ENCODE measurements at regions not wholly inside any gene's neighbourhood (a gene's known extent, or its start where the extent isn't known, plus 50 kb on each side); places are given as distances from the start of the nearest gene placed in this dataset.

DNA sequence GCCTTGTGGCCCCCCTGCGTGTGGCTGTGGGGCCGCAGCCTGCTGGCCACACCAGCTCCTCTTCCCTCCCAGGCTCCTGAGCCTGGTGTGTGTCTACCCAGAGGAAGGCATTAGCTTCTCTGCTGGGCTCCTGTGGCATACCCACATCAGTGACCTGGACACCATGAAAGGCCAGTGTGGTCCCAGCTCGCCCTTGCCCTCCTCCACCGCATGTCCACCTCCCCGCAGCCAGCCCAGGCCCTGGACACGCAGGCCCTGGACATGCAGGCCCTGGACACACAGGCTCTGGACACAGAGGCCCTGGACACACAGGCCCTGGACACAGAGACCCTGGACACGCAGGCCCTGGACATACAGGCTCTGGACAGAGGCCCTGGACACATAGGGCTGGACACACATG, 153.4 kb upstream of the PPP1R26 start:
- TF ChIP-seq, protein P1, sequence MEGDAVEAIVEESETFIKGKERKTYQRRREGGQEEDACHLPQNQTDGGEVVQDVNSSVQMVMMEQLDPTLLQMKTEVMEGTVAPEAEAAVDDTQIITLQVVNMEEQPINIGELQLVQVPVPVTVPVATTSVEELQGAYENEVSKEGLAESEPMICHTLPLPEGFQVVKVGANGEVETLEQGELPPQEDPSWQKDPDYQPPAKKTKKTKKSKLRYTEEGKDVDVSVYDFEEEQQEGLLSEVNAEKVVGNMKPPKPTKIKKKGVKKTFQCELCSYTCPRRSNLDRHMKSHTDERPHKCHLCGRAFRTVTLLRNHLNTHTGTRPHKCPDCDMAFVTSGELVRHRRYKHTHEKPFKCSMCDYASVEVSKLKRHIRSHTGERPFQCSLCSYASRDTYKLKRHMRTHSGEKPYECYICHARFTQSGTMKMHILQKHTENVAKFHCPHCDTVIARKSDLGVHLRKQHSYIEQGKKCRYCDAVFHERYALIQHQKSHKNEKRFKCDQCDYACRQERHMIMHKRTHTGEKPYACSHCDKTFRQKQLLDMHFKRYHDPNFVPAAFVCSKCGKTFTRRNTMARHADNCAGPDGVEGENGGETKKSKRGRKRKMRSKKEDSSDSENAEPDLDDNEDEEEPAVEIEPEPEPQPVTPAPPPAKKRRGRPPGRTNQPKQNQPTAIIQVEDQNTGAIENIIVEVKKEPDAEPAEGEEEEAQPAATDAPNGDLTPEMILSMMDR (conservative IDR thresholded peaks at IDR 0.05; ENCODE audit: low read depth, low read length): no peak
- no peaks in the 10 kb centered on the region for H4K20me1 ChIP-seq (ENCODE audit: insufficient read depth)
- H2AFZ ChIP-seq (ENCODE audit: low read depth): no peak overlapping the region
- no peak overlapping the region for H3K4me2 ChIP-seq
- no peak overlapping the region for H3K9ac ChIP-seq
- no peaks in the 10 kb centered on the region for H3K4me1 ChIP-seq (ENCODE audit: low read depth, poor library complexity, severe bottlenecking)
- H3K4me3 ChIP-seq (IDR thresholded peaks at IDR 0.05; ENCODE audit: insufficient read depth, low read depth, low read length): no peak overlapping the region
- H3K36me3 ChIP-seq (ENCODE audit: insufficient read depth): no peaks in the 10 kb centered on the region
- H3K79me2 ChIP-seq (ENCODE audit: insufficient read depth, low read depth): no peaks in the 10 kb centered on the region
- no peak overlapping the region for H3K27ac ChIP-seq
- no peaks in the 10 kb centered on the region; the same call in 1 of the 2 replicates for H3K27me3 ChIP-seq (ENCODE audit: insufficient read depth, low read depth)

GRCh38 chr9:135326633-135327152, 152.9 kb upstream of the PPP1R26 start:
- H3K27me3 ChIP-seq (ENCODE audit: insufficient read depth, low read depth): no peaks in the 10 kb centered on the region; the same call in 1 of the 2 replicates
- H4K20me1 ChIP-seq (ENCODE audit: insufficient read depth): no peaks in the 10 kb centered on the region
- no peaks in the 10 kb centered on the region for H3K36me3 ChIP-seq (ENCODE audit: insufficient read depth)
- TF ChIP-seq, protein P1 (conservative IDR thresholded peaks at IDR 0.05; ENCODE audit: low read depth, low read length): no peak
- no peaks in the 10 kb centered on the region for H3K79me2 ChIP-seq (ENCODE audit: insufficient read depth, low read depth)
- no peaks in the 10 kb centered on the region for H3K4me1 ChIP-seq (ENCODE audit: low read depth, poor library complexity, severe bottlenecking)
- H3K4me3 ChIP-seq (IDR thresholded peaks at IDR 0.05; ENCODE audit: insufficient read depth, low read depth, low read length): no peak overlapping the region
- H3K4me2 ChIP-seq: no peak overlapping the region
- no peak overlapping the region for H2AFZ ChIP-seq (ENCODE audit: low read depth)
- H3K9ac ChIP-seq: no peak overlapping the region
- H3K27ac ChIP-seq: no peak overlapping the region

DNA sequence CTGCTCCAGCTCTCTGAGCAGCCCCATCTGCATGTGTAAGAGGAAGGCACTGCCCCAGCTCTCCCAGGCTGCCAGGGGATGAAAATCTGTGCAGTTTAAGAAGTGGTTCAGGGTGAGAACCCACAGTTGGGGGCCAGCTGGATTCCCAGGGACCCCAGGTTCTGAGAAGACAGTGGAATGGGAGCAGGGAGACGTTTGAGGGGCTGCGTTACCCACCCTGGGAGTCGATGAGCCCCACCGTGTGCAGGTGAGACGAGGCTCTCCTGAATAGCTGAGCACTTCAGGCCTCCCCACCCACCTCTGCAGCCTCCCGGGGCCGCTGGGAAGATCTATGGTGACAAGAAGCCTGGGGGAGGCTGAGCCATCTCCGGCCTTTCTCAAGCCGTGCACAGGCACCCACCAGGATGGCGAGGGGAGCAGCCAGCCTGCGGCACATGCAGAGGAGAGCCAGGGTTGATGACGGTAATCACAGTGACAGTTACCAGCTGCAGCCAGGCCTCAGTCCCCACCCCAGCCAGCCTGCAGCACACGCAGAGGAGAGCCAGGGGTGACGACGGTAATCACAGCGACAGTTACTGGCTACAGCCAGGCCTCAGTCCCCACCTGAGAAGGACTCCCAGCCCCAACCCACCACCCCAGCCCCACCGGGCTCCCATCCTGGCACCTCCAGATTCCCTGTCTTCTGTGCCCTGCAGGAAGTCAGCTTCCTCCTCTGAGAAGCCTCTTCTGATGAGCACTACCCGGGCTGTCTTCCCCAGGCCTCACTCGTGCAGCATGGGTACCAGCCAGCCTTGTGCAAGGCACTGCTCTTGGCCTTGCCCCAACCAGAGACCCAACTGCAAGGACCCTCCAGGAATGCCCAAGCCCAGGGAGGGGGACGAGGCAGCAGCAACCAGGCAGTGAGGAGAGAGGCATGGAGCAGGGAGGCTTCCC, 150.8 kb upstream of the PPP1R26 start:
- H3K36me3 ChIP-seq (ENCODE audit: insufficient read depth): no peaks in the 10 kb centered on the region

GRCh38 chr9:135329571-135330306, 149.8 kb upstream of the PPP1R26 start:
- no peak overlapping the region for H3K27ac ChIP-seq
- H3K79me2 ChIP-seq (ENCODE audit: insufficient read depth, low read depth): no peaks in the 10 kb centered on the region
- TF ChIP-seq, protein P1 (conservative IDR thresholded peaks at IDR 0.05; ENCODE audit: low read depth, low read length): no peak
- no peaks in the 10 kb centered on the region; the same call in 1 of the 2 replicates for H3K27me3 ChIP-seq (ENCODE audit: insufficient read depth, low read depth)
- no peak overlapping the region for H3K4me3 ChIP-seq (IDR thresholded peaks at IDR 0.05; ENCODE audit: insufficient read depth, low read depth, low read length)
- H3K4me1 ChIP-seq (ENCODE audit: low read depth, poor library complexity, severe bottlenecking): no peaks in the 10 kb centered on the region
- no peak overlapping the region for H2AFZ ChIP-seq (ENCODE audit: low read depth)
- no peak overlapping the region for H3K4me2 ChIP-seq
- no peak overlapping the region for H3K9ac ChIP-seq
- no peaks in the 10 kb centered on the region for H4K20me1 ChIP-seq (ENCODE audit: insufficient read depth)
- no peaks in the 10 kb centered on the region for H3K36me3 ChIP-seq (ENCODE audit: insufficient read depth)

More for the DNA sequence above, 150.8 kb upstream of the PPP1R26 start:
- no peak overlapping the region for H3K4me2 ChIP-seq
- H3K27me3 ChIP-seq (ENCODE audit: insufficient read depth, low read depth): no peaks in the 10 kb centered on the region; the same call in 1 of the 2 replicates
- H3K79me2 ChIP-seq (ENCODE audit: insufficient read depth, low read depth): no peaks in the 10 kb centered on the region
- TF ChIP-seq, protein P1 (conservative IDR thresholded peaks at IDR 0.05; ENCODE audit: low read depth, low read length): no peak
- no peak overlapping the region for H3K4me3 ChIP-seq (IDR thresholded peaks at IDR 0.05; ENCODE audit: insufficient read depth, low read depth, low read length)
- H3K9ac ChIP-seq: no peak overlapping the region
- H3K27ac ChIP-seq: no peak overlapping the region
- no peak overlapping the region for H2AFZ ChIP-seq (ENCODE audit: low read depth)
- H4K20me1 ChIP-seq (ENCODE audit: insufficient read depth): no peaks in the 10 kb centered on the region
- no peaks in the 10 kb centered on the region for H3K4me1 ChIP-seq (ENCODE audit: low read depth, poor library complexity, severe bottlenecking)
